ENCODE measurements at regions not wholly inside any gene's neighbourhood (a gene's known extent, or its start where the extent isn't known, plus 50 kb on each side); places are given as distances from the start of the nearest gene placed in this dataset.
A peak's percentile ranks its signal among the peaks of the same experiment; 100 is the strongest.
"Not testable (repeated sequence)": the region's sequence is repeated elsewhere in the genome, so short reads cannot be mapped to it uniquely, and the experiment has no call there.

- no peak for DNase-seq (ENCODE audit: low read depth in 2 of 2)
Measured at GRCh38 chr4:31748382-31748781, 1028.2 kb downstream of the PCDH7 start.

GRCh38 chr4:31750581-31750980, 1030.4 kb downstream of the PCDH7 start:
- DNase-seq (ENCODE audit: low read depth in 2 of 2): not testable (repeated sequence)

GRCh38 chr4:31755751-31756150, 1035.6 kb downstream of the PCDH7 start:
- no peak for DNase-seq (ENCODE audit: low read depth in 2 of 2)

GRCh38 chr4:31768756-31769155, 1048.6 kb downstream of the PCDH7 start:
- no peak for DNase-seq (ENCODE audit: low read depth in 2 of 2)

DNA sequence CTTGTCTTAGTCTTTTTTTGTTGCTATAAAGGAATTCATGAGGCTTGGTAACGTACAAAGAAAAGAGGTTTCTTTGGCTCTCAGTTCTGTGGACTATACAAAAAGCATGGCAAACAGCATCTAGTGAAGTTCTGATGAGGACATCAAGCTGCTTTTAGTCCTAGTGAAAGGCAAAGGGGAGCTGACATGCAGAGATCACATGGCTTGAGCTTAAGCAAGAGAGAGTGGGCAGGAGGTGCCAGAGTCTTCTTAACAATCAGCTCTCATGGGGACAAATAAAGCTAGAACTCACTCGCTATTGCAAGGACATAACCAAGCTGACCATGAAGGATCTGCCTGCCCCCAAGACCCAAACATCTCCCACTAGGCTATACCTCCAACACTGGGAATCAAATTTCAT, 1063.1 kb downstream of the PCDH7 start:
- DNase-seq (ENCODE audit: low read depth in 2 of 2): no peak

- DNase-seq (ENCODE audit: low read depth in 2 of 2): no peak
Measured at GRCh38 chr4:31784558-31784957, 1064.4 kb downstream of the PCDH7 start.

- DNase-seq (ENCODE audit: low read depth in 2 of 2): no peak
Measured at GRCh38 chr4:31787701-31788100, 1067.5 kb downstream of the PCDH7 start.

DNA sequence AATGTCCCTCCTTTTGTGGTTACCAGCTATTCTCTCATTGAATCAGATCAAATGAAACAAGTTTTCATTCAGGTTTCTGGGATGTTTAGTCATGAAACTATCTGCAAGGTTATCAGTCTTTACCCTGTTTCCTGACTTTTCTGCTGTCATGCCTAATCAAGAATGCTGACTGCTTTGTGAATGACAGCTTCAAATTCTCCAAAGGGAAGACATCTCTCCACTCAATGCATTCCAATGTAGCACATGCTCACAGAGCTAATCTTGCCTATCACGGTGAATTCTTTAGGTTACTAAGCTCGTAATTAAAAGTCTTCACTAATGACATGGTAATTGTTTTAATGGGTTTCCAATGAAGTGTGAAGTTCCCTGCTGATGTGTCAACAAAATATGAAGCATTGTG, 1068.5 kb downstream of the PCDH7 start:
- DNase-seq (ENCODE audit: low read depth in 2 of 2): no peak

DNA sequence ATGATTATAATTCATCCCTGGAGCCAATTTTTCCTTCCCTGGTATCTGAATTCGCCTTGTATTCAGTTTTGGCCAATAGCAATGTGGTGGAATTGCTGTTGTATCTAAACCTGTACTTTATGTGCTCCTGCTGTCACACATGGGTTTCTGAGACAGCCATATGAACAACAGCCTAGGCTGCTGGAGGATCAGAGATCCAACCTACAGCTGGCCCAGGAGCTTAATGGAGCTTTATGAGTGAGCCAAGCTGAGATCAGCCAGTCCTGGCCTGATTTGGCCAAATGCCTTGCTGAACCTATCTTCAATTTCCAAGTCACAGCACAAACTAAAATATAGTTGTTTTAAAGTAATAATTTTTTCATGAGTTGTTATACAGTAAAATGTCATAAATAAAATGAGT, 1071.5 kb downstream of the PCDH7 start:
- DNase-seq (ENCODE audit: low read depth in 2 of 2): no peak

- DNase-seq (ENCODE audit: low read depth in 2 of 2): no peak
Measured at GRCh38 chr4:31793907-31794306, 1073.7 kb downstream of the PCDH7 start.

DNA sequence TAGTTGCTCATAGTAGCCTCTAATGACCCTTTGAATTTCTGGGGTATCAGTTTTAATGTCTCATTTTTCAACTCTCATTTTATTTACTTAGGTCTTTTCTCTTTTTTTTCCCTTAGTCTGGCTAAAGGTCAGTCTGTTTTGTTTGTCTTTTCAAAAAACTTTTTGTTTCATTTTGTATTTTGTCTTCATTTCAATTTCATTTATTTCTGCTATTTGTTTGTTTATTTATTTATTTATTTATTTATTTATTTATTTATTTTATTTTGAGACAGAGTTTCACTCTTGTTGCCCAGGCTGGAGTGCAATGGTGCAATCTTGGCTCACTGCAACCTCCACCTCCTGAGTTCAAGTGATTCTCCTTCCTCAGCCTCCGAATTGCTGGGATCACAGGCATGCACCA, 1076.9 kb downstream of the PCDH7 start:
- not testable (repeated sequence) for DNase-seq (ENCODE audit: low read depth in 2 of 2)

GRCh38 chr4:31803526-31804195, 1083.5 kb downstream of the PCDH7 start:
- DNase-seq (ENCODE audit: low read depth in 2 of 2): peak in 1 of 2 experiments; percentile 7

GRCh38 chr4:31807036-31807435, 1086.9 kb downstream of the PCDH7 start:
- peak in 1 of 2 experiments; percentile 5 for DNase-seq (ENCODE audit: low read depth in 2 of 2)

GRCh38 chr4:31844350-31844749, 1124.2 kb downstream of the PCDH7 start:
- no peak for DNase-seq (ENCODE audit: low read depth in 2 of 2)

- no peak for DNase-seq (ENCODE audit: low read depth in 2 of 2)
Measured at GRCh38 chr4:31851946-31852345, 1131.8 kb downstream of the PCDH7 start.

DNA sequence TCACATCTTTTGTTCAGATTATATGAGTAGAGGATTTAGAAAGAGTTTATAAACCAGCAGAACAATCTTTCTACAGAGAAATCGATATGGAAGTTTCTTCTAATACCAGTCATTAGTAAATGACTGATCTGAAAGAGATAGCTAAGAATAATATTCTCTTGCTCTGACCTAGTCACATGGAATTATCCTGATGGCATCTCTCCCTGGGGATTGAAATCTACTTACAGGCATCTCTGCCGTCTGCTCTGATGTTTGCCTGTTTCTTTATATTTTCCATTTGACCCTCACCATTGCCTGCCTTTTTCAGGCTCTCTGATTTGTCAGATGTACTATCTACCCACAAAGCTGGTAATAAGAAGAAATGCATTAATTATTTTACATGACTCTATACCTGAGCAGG, 1157.3 kb downstream of the PCDH7 start:
- no peak for DNase-seq (ENCODE audit: low read depth in 2 of 2)

GRCh38 chr4:31880837-31881236, 1160.7 kb downstream of the PCDH7 start:
- not testable (repeated sequence) for DNase-seq (ENCODE audit: low read depth in 2 of 2)

DNA sequence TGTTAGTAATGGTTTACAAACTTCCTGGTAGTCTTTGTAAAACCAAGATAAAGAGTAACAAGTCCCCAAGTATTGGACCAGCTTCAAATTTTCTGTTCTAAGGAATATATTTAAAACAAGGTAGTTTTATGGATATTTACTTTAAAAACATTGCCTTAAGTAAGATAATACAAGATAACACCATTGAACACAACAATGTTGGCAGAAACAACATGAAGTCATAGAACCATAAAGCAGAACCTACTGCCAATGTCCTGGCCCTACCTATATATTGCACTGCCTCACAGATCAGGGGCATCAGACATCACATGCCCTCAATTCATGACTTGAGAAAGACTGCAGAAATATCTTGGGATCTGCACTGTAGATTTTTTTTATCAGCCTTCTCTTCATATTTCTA, 1176.2 kb downstream of the PCDH7 start:
- no peak for DNase-seq (ENCODE audit: low read depth in 2 of 2)

GRCh38 chr4:31905363-31905762, 1185.2 kb downstream of the PCDH7 start:
- DNase-seq (ENCODE audit: low read depth in 2 of 2): no peak

DNA sequence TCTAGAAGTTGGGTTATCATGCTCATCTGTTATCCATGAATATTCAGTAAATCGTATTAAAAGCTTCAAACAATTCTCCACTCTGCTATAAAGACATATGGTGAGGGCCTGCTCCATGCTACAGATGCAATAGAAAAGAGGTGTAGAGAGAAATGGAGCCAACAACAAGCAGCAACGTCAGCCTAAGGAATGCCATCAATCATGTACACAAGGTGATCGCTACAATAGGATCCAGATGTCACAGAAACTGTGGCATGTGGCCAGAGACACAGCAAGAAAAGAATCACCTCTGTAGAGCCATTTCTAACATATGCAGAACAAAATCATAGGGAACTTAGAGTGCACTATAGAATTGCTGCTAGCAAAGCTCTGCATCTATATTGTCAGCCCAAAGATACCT, 1188.1 kb downstream of the PCDH7 start:
- peak; percentile 7 to 15 for DNase-seq (ENCODE audit: low read depth in 2 of 2)

DNA sequence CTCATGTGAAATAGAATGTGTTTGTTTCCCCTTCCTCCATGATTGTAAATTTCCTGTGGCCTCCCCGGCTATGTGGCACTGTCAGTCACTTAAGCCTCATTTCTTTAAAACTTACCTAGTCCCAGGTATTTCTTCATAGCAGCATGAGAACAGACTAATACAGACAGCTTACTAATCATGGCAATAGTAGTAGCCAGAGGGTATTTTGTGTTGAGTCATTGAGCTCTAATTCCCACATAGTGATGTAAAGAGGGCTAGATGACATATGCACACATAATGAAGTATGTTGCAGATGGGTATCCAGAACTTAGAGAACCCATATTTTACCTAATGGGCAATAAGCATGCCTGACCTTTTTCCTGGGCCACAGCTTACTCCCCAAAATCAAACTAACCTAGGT, 1197.2 kb downstream of the PCDH7 start:
- DNase-seq (ENCODE audit: low read depth in 2 of 2): no peak

DNA sequence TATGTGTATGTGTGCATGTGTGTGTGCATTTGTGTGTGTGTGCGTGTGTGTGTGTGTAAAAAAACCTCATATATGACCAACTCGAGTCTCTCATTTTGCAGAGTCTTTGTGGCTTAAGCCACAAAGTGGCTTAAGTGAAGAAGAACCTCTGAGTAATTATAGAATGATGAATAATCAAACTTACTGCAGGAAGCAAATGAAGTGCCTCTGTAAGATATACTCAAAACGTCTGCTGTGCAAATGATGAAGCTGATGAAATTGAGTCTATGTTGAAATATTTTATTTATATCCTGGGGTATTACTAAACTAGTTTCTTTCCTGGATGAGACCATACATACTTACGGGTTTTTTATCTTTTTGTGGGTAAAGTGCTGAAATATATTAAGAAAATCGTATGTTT, 1198.7 kb downstream of the PCDH7 start:
- peak; percentile 19 to 49 for DNase-seq (ENCODE audit: low read depth in 2 of 2)

DNA sequence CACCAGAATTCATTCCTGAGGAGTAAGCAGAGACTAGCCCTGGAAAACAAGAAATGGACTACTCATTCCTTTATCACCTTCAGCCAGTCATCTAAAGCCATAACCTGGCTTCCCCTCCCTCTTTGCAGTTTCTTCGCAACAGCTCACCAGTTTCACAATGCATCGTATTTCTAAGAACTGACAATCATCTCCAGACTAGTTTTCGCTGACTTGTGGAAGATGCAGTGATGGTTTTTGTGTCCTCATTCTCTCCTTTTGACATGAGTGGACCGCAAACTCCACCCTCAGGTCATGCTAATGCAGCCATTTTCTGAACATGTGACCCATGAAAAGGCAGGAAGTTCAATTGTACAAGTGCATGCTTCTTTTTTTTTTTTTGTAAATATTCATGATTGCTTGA, 1203.5 kb downstream of the PCDH7 start:
- DNase-seq (ENCODE audit: low read depth in 2 of 2): no peak

GRCh38 chr4:31929676-31930345, 1209.6 kb downstream of the PCDH7 start:
- DNase-seq (ENCODE audit: low read depth in 2 of 2): no peak

Data from fibroblast of skin of left biceps (primary cell).